GM12865 (cell line): ENCODE measurements at regions not wholly inside any gene's neighbourhood (a gene's known extent, or its start where the extent isn't known, plus 50 kb on each side); places are given as distances from the start of the nearest gene placed in this dataset.

Experiments
- DNase-seq: peaks from one replicate; pipeline ENCODE4 v3.0.0; 2010; ENCODE audit warnings: low read depth
- H3K4me3 ChIP-seq: 2 replicates; pipeline ENCODE4 v1.5.1; 2011; ENCODE audit warnings: mild to moderate bottlenecking, low read depth, low read length, control low read depth
- CTCF ChIP-seq: IDR thresholded peaks from 2 replicates; pipeline ENCODE4 v1.5.1; 2011; ENCODE audit warnings: low read length, control low read depth, low read depth, inconsistent platforms; ENCODE audit not compliant: insufficient read depth; ENCODE audit errors: missing control alignments

- no peak overlapping the region for H3K4me3 ChIP-seq
- DNase-seq = no peak
- TF ChIP-seq CTCF = no peak
These were observed 2363.1 kb downstream of the ARAP2 start for GRCh38 chr4:33881176-33881575.

- no peak for TF ChIP-seq CTCF
- DNase-seq = no peak
- no peak overlapping the region for H3K4me3 ChIP-seq
These were observed 2361.9 kb downstream of the ARAP2 start for GRCh38 chr4:33882246-33882990.

GRCh38 chr4:33883111-33883510 lies 2361.2 kb downstream of the ARAP2 start:
- TF ChIP-seq CTCF = no peak
- DNase-seq = no peak
- H3K4me3 ChIP-seq = no peak overlapping the region

- no peak overlapping the region for H3K4me3 ChIP-seq
- no peak for DNase-seq
- TF ChIP-seq CTCF = no peak
These were observed 2358.0 kb downstream of the ARAP2 start for GRCh38 chr4:33886356-33886755.

- no peak for TF ChIP-seq CTCF
- no peak overlapping the region for H3K4me3 ChIP-seq
- no peak for DNase-seq
These were observed 2353.5 kb downstream of the ARAP2 start for GRCh38 chr4:33890841-33891240.

GRCh38 chr4:33911959-33912358 lies 2332.4 kb downstream of the ARAP2 start:
- H3K4me3 ChIP-seq = no peak overlapping the region
- no peak for TF ChIP-seq CTCF
- DNase-seq = no peak

- no peak for DNase-seq
- no peak overlapping the region for H3K4me3 ChIP-seq
- TF ChIP-seq CTCF = no peak
These were observed 2329.9 kb downstream of the ARAP2 start for GRCh38 chr4:33914386-33914785.
